HCT116 (cell line): ENCODE measurements at regions not wholly inside any gene's neighbourhood (a gene's known extent, or its start where the extent isn't known, plus 50 kb on each side); places are given as distances from the start of the nearest gene placed in this dataset.

Experiments
- ATAC-seq: fragments of 200-7000 bp; cut with Tn5 transposase; 2 replicates; pipeline ENCODE4 v1.9.1; 2020; ENCODE audit warnings: mild to moderate bottlenecking, moderate library complexity
- BruUV-seq: library from RNA; stranded (reverse); fragments of 400-500 nt; replicated peaks from 2 replicates; lab custom pipeline; 2021; lab: Mats Ljungman, UMichigan
- CTCF ChIA-PET: fragments of 300-600 bp; sonication (Branson Sonifier 250); formaldehyde crosslinking; loops from one replicate; lab custom pipeline; 2021; ENCODE audit warnings: antibody characterized with exemption; lab: Charles Lee
- POLR2A ChIA-PET: fragments of 300-600, 350-600 bp; sonication (Branson Sonifier 250); formaldehyde crosslinking; loops from one replicate; lab custom pipeline; 2021; ENCODE audit warnings: antibody characterized with exemption; lab: Charles Lee
- RAD21 ChIA-PET, 2 experiments: fragments of 300-600 bp; sonication (Branson Sonifier 250); formaldehyde crosslinking; loops; one replicate each; lab custom pipeline; 2023; ENCODE audit warnings: low total read pairs in 2 of 2; ENCODE audit not compliant: uncharacterized antibody in 2 of 2, unreplicated experiment in 2 of 2, low non-redundant PET in 1 of 2; lab: Charles Lee
- DNase-seq: peaks from one replicate; pipeline ENCODE4 v3.0.0-alpha.2; 2010; ENCODE audit warnings: low read depth, low spot score
- H2AFZ ChIP-seq: fragments of 200-600 bp; shearing (Covaris generic), sonication (generic); 2 replicates; pipeline ENCODE4 v1.6.1; 2017; ENCODE audit warnings: low read depth, mixed run types, mixed read lengths, antibody characterized with exemption, low read length; ENCODE audit not compliant: poor library complexity, severe bottlenecking
- H3K27ac ChIP-seq: 2 replicates; pipeline ENCODE4 v1.5.1; 2012; ENCODE audit warnings: low read depth, low read length
- H3K27me3 ChIP-seq: fragments of 200-600 bp; sonication (generic); 2 replicates; pipeline ENCODE4 v1.6.1; 2016; ENCODE audit warnings: mixed run types, low read length, mixed read lengths; ENCODE audit not compliant: insufficient read depth
- H3K36me3 ChIP-seq, 2 experiments: fragments of 200-500 bp in 1 of 2; fragments of 200-600 bp in 1 of 2; sonication (Bioruptor generic) in 1 of 2; sonication (generic) in 1 of 2; 2 replicates each; pipeline versions ENCODE4 v1.5.1 to v1.6.1; 2014 to 2016; ENCODE audit warnings: low read length in 2 of 2, inconsistent platforms in 1 of 2, mixed read lengths in 1 of 2, mixed run types in 1 of 2; ENCODE audit not compliant: insufficient read depth in 2 of 2, control insufficient read depth in 1 of 2
- H3K4me1 ChIP-seq, 2 experiments: fragments of 200-600 bp in 1 of 2; sonication (generic) in 1 of 2; 2 replicates each; pipeline versions ENCODE4 v1.5.1 to v1.6.1; 2012 to 2017; ENCODE audit warnings: low read length in 2 of 2, inconsistent platforms in 1 of 2, mild to moderate bottlenecking in 1 of 2, mixed read lengths in 1 of 2, mixed run types in 1 of 2, moderate library complexity in 1 of 2; ENCODE audit not compliant: insufficient read depth in 2 of 2, control insufficient read depth in 1 of 2
- H3K4me2 ChIP-seq: fragments of 200-600 bp; sonication (generic); 2 replicates; pipeline ENCODE4 v1.6.1; 2017; ENCODE audit warnings: mixed run types, low read length, mixed read lengths
- H3K4me3 ChIP-seq, 2 experiments: fragments of 200-600 bp in 1 of 2; sonication (generic) in 1 of 2; replicated peaks in 1 of 2; 2 replicates each; pipeline ENCODE4 v1.5.1; 2011 to 2016; ENCODE audit warnings: low read length in 2 of 2, control low read depth in 1 of 2, low read depth in 1 of 2, mild to moderate bottlenecking in 1 of 2, mixed read lengths in 1 of 2, mixed run types in 1 of 2
- H3K79me2 ChIP-seq: fragments of 200-600 bp; sonication (generic); 2 replicates; pipeline ENCODE4 v1.6.1; 2017; ENCODE audit warnings: mild to moderate bottlenecking, mixed run types, low read length, moderate library complexity, mixed read lengths; ENCODE audit not compliant: insufficient read depth
- H3K9ac ChIP-seq: fragments of 200-600 bp; sonication (generic); 2 replicates; pipeline ENCODE4 v1.6.1; 2016; ENCODE audit warnings: low read length, mixed read lengths
- H3K9me2 ChIP-seq: fragments of 200-600 bp; sonication (generic), shearing (Covaris generic); 2 replicates; pipeline ENCODE4 v1.6.1; 2017; ENCODE audit warnings: mixed run types, mild to moderate bottlenecking, moderate library complexity; ENCODE audit not compliant: insufficient read depth
- H3K9me3 ChIP-seq, 2 experiments: fragments of 200-500 bp in 1 of 2; fragments of 200-600 bp in 1 of 2; sonication (Bioruptor generic) in 1 of 2; sonication (generic) in 1 of 2; 2 replicates each; pipeline ENCODE4 v1.6.1; 2014 to 2017; ENCODE audit warnings: low read length in 2 of 2, mixed read lengths in 2 of 2, inconsistent platforms in 1 of 2, low read depth in 1 of 2, mild to moderate bottlenecking in 1 of 2, mixed run types in 1 of 2, moderate library complexity in 1 of 2; ENCODE audit not compliant: control insufficient read depth in 1 of 2, insufficient read depth in 1 of 2
- H4K20me1 ChIP-seq: fragments of 200-600 bp; sonication (generic), shearing (Covaris generic); 2 replicates; pipeline ENCODE4 v1.6.1; 2017; ENCODE audit warnings: mixed run types, mild to moderate bottlenecking, moderate library complexity; ENCODE audit not compliant: insufficient read depth
- ATF3 ChIP-seq: IDR thresholded peaks from 2 replicates; pipeline ENCODE4 v1.6.1; 2012
- EGR1 ChIP-seq: IDR thresholded peaks from 2 replicates; pipeline ENCODE4 v1.6.1; 2012; ENCODE audit warnings: low read depth
- ELF1 ChIP-seq: IDR thresholded peaks from 2 replicates; pipeline ENCODE4 v1.6.1; 2012; ENCODE audit warnings: low read depth, borderline replicate concordance
- EZH2 ChIP-seq: fragments of 200-600 bp; sonication (generic); IDR thresholded peaks from 2 replicates; pipeline ENCODE4 v1.6.1; 2017; ENCODE audit warnings: antibody characterized with exemption, mixed run types
- EZH2phosphoT487 ChIP-seq: fragments of 200-600 bp; IDR thresholded peaks from 2 replicates; pipeline ENCODE4 v1.6.1; 2018; ENCODE audit warnings: antibody characterized with exemption, borderline replicate concordance
- FOSL1 ChIP-seq: IDR thresholded peaks from 2 replicates; pipeline ENCODE4 v1.6.1; 2012; ENCODE audit warnings: low read depth
- POLR2AphosphoS5 ChIP-seq: IDR thresholded peaks from 2 replicates; pipeline ENCODE4 v1.6.1; 2011; ENCODE audit warnings: mild to moderate bottlenecking, low read depth, low read length, moderate library complexity
- RAD21 ChIP-seq: IDR thresholded peaks from 2 replicates; pipeline ENCODE4 v1.6.1; 2012; ENCODE audit warnings: low read depth, mild to moderate bottlenecking
- SRF ChIP-seq: IDR thresholded peaks from 2 replicates; pipeline ENCODE4 v1.6.1; 2012; ENCODE audit warnings: low read depth
- YY1 ChIP-seq: IDR thresholded peaks from 2 replicates; pipeline ENCODE4 v1.6.1; 2011; ENCODE audit warnings: low read length, low read depth, moderate library complexity, mild to moderate bottlenecking; ENCODE audit not compliant: insufficient replicate concordance; ENCODE audit errors: extremely low read depth
- ZBTB33 ChIP-seq: IDR thresholded peaks from 2 replicates; pipeline ENCODE4 v1.6.1; 2011; ENCODE audit warnings: mild to moderate bottlenecking, low read length, moderate library complexity; ENCODE audit not compliant: insufficient replicate concordance; ENCODE audit errors: extremely low read depth
- ZFX ChIP-seq: fragments of 450-650 bp; IDR thresholded peaks from 2 replicates; pipeline ENCODE4 v1.6.1; 2017
- intact Hi-C: fragments of 100-400 bp; cut with micrococcal nuclease; formaldehyde crosslinking; loops from 2 replicates; pipeline ENCODE4 v1.10.0; 2022
- TF ChIP-seq, protein P1 (sequence below): IDR thresholded peaks from 2 replicates; pipeline ENCODE4 v1.6.1; 2012; ENCODE audit warnings: low read depth
- TF ChIP-seq, protein P2 (sequence below): IDR thresholded peaks from 2 replicates; pipeline ENCODE4 v1.6.1; 2012

- RAD21 ChIA-PET = no interaction called here
- Histone ChIP-seq H3K9me3 (no peaks in the 10 kb centered on the region), H3K9ac (no peak overlapping the region), H3K4me1 (peaks cover 9 to 19% of the 10 kb centered on the region in 2 experiments; a peak in 3 of 4 replicates), H3K4me2 (no peak overlapping the region)
- DNase-seq = no peak
- intact Hi-C loops = no loop called here
- TF ChIP-seq POLR2AphosphoS5 (no peak), EZH2phosphoT487 (no peak), EGR1 (no peak), YY1 (no peak), SRF (no peak), EZH2 (no peak), ZFX (no peak), ZBTB33 (no peak), FOSL1 (no peak), ATF3 (no peak), ELF1 (no peak), RAD21 (no peak)
- TF ChIP-seq, protein P1, sequence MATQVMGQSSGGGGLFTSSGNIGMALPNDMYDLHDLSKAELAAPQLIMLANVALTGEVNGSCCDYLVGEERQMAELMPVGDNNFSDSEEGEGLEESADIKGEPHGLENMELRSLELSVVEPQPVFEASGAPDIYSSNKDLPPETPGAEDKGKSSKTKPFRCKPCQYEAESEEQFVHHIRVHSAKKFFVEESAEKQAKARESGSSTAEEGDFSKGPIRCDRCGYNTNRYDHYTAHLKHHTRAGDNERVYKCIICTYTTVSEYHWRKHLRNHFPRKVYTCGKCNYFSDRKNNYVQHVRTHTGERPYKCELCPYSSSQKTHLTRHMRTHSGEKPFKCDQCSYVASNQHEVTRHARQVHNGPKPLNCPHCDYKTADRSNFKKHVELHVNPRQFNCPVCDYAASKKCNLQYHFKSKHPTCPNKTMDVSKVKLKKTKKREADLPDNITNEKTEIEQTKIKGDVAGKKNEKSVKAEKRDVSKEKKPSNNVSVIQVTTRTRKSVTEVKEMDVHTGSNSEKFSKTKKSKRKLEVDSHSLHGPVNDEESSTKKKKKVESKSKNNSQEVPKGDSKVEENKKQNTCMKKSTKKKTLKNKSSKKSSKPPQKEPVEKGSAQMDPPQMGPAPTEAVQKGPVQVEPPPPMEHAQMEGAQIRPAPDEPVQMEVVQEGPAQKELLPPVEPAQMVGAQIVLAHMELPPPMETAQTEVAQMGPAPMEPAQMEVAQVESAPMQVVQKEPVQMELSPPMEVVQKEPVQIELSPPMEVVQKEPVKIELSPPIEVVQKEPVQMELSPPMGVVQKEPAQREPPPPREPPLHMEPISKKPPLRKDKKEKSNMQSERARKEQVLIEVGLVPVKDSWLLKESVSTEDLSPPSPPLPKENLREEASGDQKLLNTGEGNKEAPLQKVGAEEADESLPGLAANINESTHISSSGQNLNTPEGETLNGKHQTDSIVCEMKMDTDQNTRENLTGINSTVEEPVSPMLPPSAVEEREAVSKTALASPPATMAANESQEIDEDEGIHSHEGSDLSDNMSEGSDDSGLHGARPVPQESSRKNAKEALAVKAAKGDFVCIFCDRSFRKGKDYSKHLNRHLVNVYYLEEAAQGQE = no peak
- TF ChIP-seq, protein P2, sequence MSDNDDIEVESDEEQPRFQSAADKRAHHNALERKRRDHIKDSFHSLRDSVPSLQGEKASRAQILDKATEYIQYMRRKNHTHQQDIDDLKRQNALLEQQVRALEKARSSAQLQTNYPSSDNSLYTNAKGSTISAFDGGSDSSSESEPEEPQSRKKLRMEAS = no peak
- TF ChIP-seq, all 23 proteins: peak for 0
- no peak overlapping the region for H3K27ac ChIP-seq
- no peak overlapping the region for H3K4me3 ChIP-seq
- H3K27me3 ChIP-seq = no peaks in the 10 kb centered on the region
- POLR2A ChIA-PET = no interaction called here
- no peaks in the 10 kb centered on the region for H3K79me2 ChIP-seq
- CTCF ChIA-PET = no interaction called here
- ATAC-seq = no peak
- no peaks in the 10 kb centered on the region for H3K9me2 ChIP-seq
- no peaks in the 10 kb centered on the region for H4K20me1 ChIP-seq
- no peaks in the 10 kb centered on the region for H3K36me3 ChIP-seq
- no TSS peak for BruUV-seq
- no peak overlapping the region for H2AFZ ChIP-seq
Observed at GRCh38 chr5:171593976-171594375, 174.5 kb downstream of the FGF18 start.
